ENCODE measurements at regions not wholly inside any gene's neighbourhood (a gene's known extent, or its start where the extent isn't known, plus 50 kb on each side); places are given as distances from the start of the nearest gene placed in this dataset.

GRCh38 chr4:131063878-131064277, 1967.9 kb downstream of the C4orf33 start:
- TF ChIP-seq POU2F2 (IDR thresholded peaks at IDR 0.05; ENCODE audit: low read depth, low read length), result no peak
- TF ChIP-seq POLR2A (IDR thresholded peaks at IDR 0.05; ENCODE audit: low read depth, low read length), result no peak
- TF ChIP-seq POLR2AphosphoS5 (IDR thresholded peaks at IDR 0.05; ENCODE audit: low read depth, low read length), result no peak
- TF ChIP-seq PAX5 (IDR thresholded peaks at IDR 0.05; ENCODE audit: insufficient read depth, low read length, severe bottlenecking), result no peak
- no peak for TF ChIP-seq TAF1 (IDR thresholded peaks at IDR 0.05; ENCODE audit: low read depth, low read length)
- no peak for TF ChIP-seq SPI1 (IDR thresholded peaks at IDR 0.05; ENCODE audit: low read depth, low read length)

GRCh38 chr4:131081069-131081468, 1985.1 kb downstream of the C4orf33 start:
- no peak for DNase-seq (ENCODE audit: insufficient read length, low spot score)
- no peak for FAIRE-seq
- no peak for TF ChIP-seq POLR2A (IDR thresholded peaks at IDR 0.05; ENCODE audit: low read depth, low read length)

More at GRCh38 chr4:131063878-131064277, 1967.9 kb downstream of the C4orf33 start:
- FAIRE-seq, result no peak
- DNase-seq (ENCODE audit: insufficient read length, low spot score), result no peak

GRCh38 chr4:131084997-131085396, 1989.0 kb downstream of the C4orf33 start:
- FAIRE-seq, result no peak

GRCh38 chr4:131091896-131092295, 1995.9 kb downstream of the C4orf33 start:
- DNase-seq (ENCODE audit: insufficient read length, low spot score), result no peak
- no peak for FAIRE-seq
- TF ChIP-seq TAF1 (IDR thresholded peaks at IDR 0.05; ENCODE audit: low read depth, low read length) (no peak), SPI1 (IDR thresholded peaks at IDR 0.05; ENCODE audit: low read depth, low read length) (no peak), POLR2A (IDR thresholded peaks at IDR 0.05; ENCODE audit: low read depth, low read length) (no peak), POU2F2 (IDR thresholded peaks at IDR 0.05; ENCODE audit: low read depth, low read length) (no peak), PAX5 (IDR thresholded peaks at IDR 0.05; ENCODE audit: insufficient read depth, low read length, severe bottlenecking) (no peak), POLR2AphosphoS5 (IDR thresholded peaks at IDR 0.05; ENCODE audit: low read depth, low read length) (no peak)

More at GRCh38 chr4:131084997-131085396, 1989.0 kb downstream of the C4orf33 start:
- DNase-seq (ENCODE audit: insufficient read length, low spot score), result no peak
- TF ChIP-seq TAF1 (IDR thresholded peaks at IDR 0.05; ENCODE audit: low read depth, low read length), result no peak
- TF ChIP-seq PAX5 (IDR thresholded peaks at IDR 0.05; ENCODE audit: insufficient read depth, low read length, severe bottlenecking), result no peak
- TF ChIP-seq POLR2AphosphoS5 (IDR thresholded peaks at IDR 0.05; ENCODE audit: low read depth, low read length), result no peak
- no peak for TF ChIP-seq SPI1 (IDR thresholded peaks at IDR 0.05; ENCODE audit: low read depth, low read length)
- TF ChIP-seq POU2F2 (IDR thresholded peaks at IDR 0.05; ENCODE audit: low read depth, low read length), result no peak
- TF ChIP-seq POLR2A (IDR thresholded peaks at IDR 0.05; ENCODE audit: low read depth, low read length), result no peak

GRCh38 chr4:131093303-131093702, 1997.4 kb downstream of the C4orf33 start:
- DNase-seq (ENCODE audit: insufficient read length, low spot score) (no peak), FAIRE-seq (no peak)
- TF ChIP-seq TAF1 (IDR thresholded peaks at IDR 0.05; ENCODE audit: low read depth, low read length) (no peak), PAX5 (IDR thresholded peaks at IDR 0.05; ENCODE audit: insufficient read depth, low read length, severe bottlenecking) (no peak), POU2F2 (IDR thresholded peaks at IDR 0.05; ENCODE audit: low read depth, low read length) (no peak), POLR2AphosphoS5 (IDR thresholded peaks at IDR 0.05; ENCODE audit: low read depth, low read length) (no peak), SPI1 (IDR thresholded peaks at IDR 0.05; ENCODE audit: low read depth, low read length) (no peak), POLR2A (IDR thresholded peaks at IDR 0.05; ENCODE audit: low read depth, low read length) (no peak)

GRCh38 chr4:131098976-131099375, 2003.0 kb downstream of the C4orf33 start:
- FAIRE-seq (no peak), DNase-seq (ENCODE audit: insufficient read length, low spot score) (no peak)
- TF ChIP-seq POLR2AphosphoS5 (IDR thresholded peaks at IDR 0.05; ENCODE audit: low read depth, low read length) (no peak), POU2F2 (IDR thresholded peaks at IDR 0.05; ENCODE audit: low read depth, low read length) (no peak), PAX5 (IDR thresholded peaks at IDR 0.05; ENCODE audit: insufficient read depth, low read length, severe bottlenecking) (no peak), SPI1 (IDR thresholded peaks at IDR 0.05; ENCODE audit: low read depth, low read length) (no peak), POLR2A (IDR thresholded peaks at IDR 0.05; ENCODE audit: low read depth, low read length) (no peak), TAF1 (IDR thresholded peaks at IDR 0.05; ENCODE audit: low read depth, low read length) (no peak)

GRCh38 chr4:131113273-131113672, 2017.3 kb downstream of the C4orf33 start:
- FAIRE-seq (no peak), DNase-seq (ENCODE audit: insufficient read length, low spot score) (no peak)
- no peak for TF ChIP-seq TAF1 (IDR thresholded peaks at IDR 0.05; ENCODE audit: low read depth, low read length)
- no peak for TF ChIP-seq POU2F2 (IDR thresholded peaks at IDR 0.05; ENCODE audit: low read depth, low read length)
- TF ChIP-seq PAX5 (IDR thresholded peaks at IDR 0.05; ENCODE audit: insufficient read depth, low read length, severe bottlenecking), result no peak
- no peak for TF ChIP-seq POLR2AphosphoS5 (IDR thresholded peaks at IDR 0.05; ENCODE audit: low read depth, low read length)
- TF ChIP-seq POLR2A (IDR thresholded peaks at IDR 0.05; ENCODE audit: low read depth, low read length), result no peak

- DNase-seq (ENCODE audit: insufficient read length, low spot score) (no peak), FAIRE-seq (no peak)
- no peak for TF ChIP-seq PAX5 (IDR thresholded peaks at IDR 0.05; ENCODE audit: insufficient read depth, low read length, severe bottlenecking)
- TF ChIP-seq SPI1 (IDR thresholded peaks at IDR 0.05; ENCODE audit: low read depth, low read length), result no peak
- TF ChIP-seq POLR2A (IDR thresholded peaks at IDR 0.05; ENCODE audit: low read depth, low read length), result no peak
- TF ChIP-seq POU2F2 (IDR thresholded peaks at IDR 0.05; ENCODE audit: low read depth, low read length), result no peak
- no peak for TF ChIP-seq TAF1 (IDR thresholded peaks at IDR 0.05; ENCODE audit: low read depth, low read length)
- no peak for TF ChIP-seq POLR2AphosphoS5 (IDR thresholded peaks at IDR 0.05; ENCODE audit: low read depth, low read length)
Measured at GRCh38 chr4:131113704-131114103, 2017.8 kb downstream of the C4orf33 start.

GRCh38 chr4:131119661-131120060, 2023.7 kb downstream of the C4orf33 start:
- FAIRE-seq (no peak), DNase-seq (ENCODE audit: insufficient read length, low spot score) (no peak)
- TF ChIP-seq SPI1 (IDR thresholded peaks at IDR 0.05; ENCODE audit: low read depth, low read length) (no peak), TAF1 (IDR thresholded peaks at IDR 0.05; ENCODE audit: low read depth, low read length) (no peak), POU2F2 (IDR thresholded peaks at IDR 0.05; ENCODE audit: low read depth, low read length) (no peak), POLR2AphosphoS5 (IDR thresholded peaks at IDR 0.05; ENCODE audit: low read depth, low read length) (no peak)

- FAIRE-seq (no peak), DNase-seq (ENCODE audit: insufficient read length, low spot score) (no peak)
- TF ChIP-seq SPI1 (IDR thresholded peaks at IDR 0.05; ENCODE audit: low read depth, low read length), result no peak
- no peak for TF ChIP-seq POLR2AphosphoS5 (IDR thresholded peaks at IDR 0.05; ENCODE audit: low read depth, low read length)
- no peak for TF ChIP-seq PAX5 (IDR thresholded peaks at IDR 0.05; ENCODE audit: insufficient read depth, low read length, severe bottlenecking)
- TF ChIP-seq POU2F2 (IDR thresholded peaks at IDR 0.05; ENCODE audit: low read depth, low read length), result no peak
- no peak for TF ChIP-seq TAF1 (IDR thresholded peaks at IDR 0.05; ENCODE audit: low read depth, low read length)
- no peak for TF ChIP-seq POLR2A (IDR thresholded peaks at IDR 0.05; ENCODE audit: low read depth, low read length)
Measured at GRCh38 chr4:131137196-131137595, 2011.9 kb upstream of the PCDH10 start.

All from GM12891 (cell line).